DOHH2 (cell line): ENCODE measurements at regions not wholly inside any gene's neighbourhood (a gene's known extent, or its start where the extent isn't known, plus 50 kb on each side); places are given as distances from the start of the nearest gene placed in this dataset.

ENCODE experiments used
- H3F3A ChIP-seq: fragments of 200-600 bp; sonication (generic), shearing (Covaris generic); 2 replicates; pipeline ENCODE4 v1.6.0; 2016; ENCODE audit warnings: antibody characterized with exemption, mild to moderate bottlenecking; ENCODE audit not compliant: control insufficient read depth, insufficient read depth
- H3K27ac ChIP-seq: fragments of 200-600 bp; sonication (generic); 2 replicates; pipeline ENCODE4 v1.5.1; 2014; ENCODE audit warnings: low read depth, mild to moderate bottlenecking, low read length, moderate library complexity
- H3K27me3 ChIP-seq: fragments of 200-600 bp; sonication (generic); 2 replicates; pipeline ENCODE4 v1.6.1; 2014; ENCODE audit warnings: mild to moderate bottlenecking, low read length, mixed read lengths; ENCODE audit not compliant: control insufficient read depth
- H3K36me3 ChIP-seq: fragments of 200-600 bp; sonication (generic); 2 replicates; pipeline ENCODE4 v1.6.1; 2014; ENCODE audit warnings: mild to moderate bottlenecking, low read length, moderate library complexity, mixed read lengths; ENCODE audit not compliant: control insufficient read depth
- H3K4me1 ChIP-seq: fragments of 200-600 bp; sonication (generic); 2 replicates; pipeline ENCODE4 v1.6.1; 2014; ENCODE audit warnings: mild to moderate bottlenecking, low read length, mixed read lengths; ENCODE audit not compliant: control insufficient read depth
- H3K4me2 ChIP-seq: fragments of 200-600 bp; sonication (generic); 2 replicates; pipeline ENCODE4 v1.6.0; 2014; ENCODE audit warnings: mild to moderate bottlenecking, low read length, moderate library complexity
- H3K4me3 ChIP-seq: fragments of 200-600 bp; sonication (generic); 2 replicates; pipeline ENCODE4 v1.5.1; 2014; ENCODE audit warnings: mild to moderate bottlenecking, low read length, mixed read lengths
- H3K79me2 ChIP-seq: fragments of 200-600 bp; sonication (generic); 2 replicates; pipeline ENCODE4 v1.6.1; 2014; ENCODE audit warnings: mild to moderate bottlenecking, low read length, mixed read lengths; ENCODE audit not compliant: control insufficient read depth
- H3K9me2 ChIP-seq: fragments of 200-600 bp; sonication (generic); replicated peaks from 2 replicates; pipeline ENCODE4 v1.6.1; 2014; ENCODE audit warnings: mild to moderate bottlenecking, low read length, mixed read lengths; ENCODE audit not compliant: control insufficient read depth
- H3K9me3 ChIP-seq: fragments of 200-600 bp; sonication (generic); 2 replicates; pipeline ENCODE4 v1.6.1; 2014; ENCODE audit warnings: antibody characterized with exemption, low read length, mixed read lengths; ENCODE audit not compliant: control insufficient read depth, insufficient read depth
- H4K20me1 ChIP-seq: fragments of 200-600 bp; sonication (generic); 2 replicates; pipeline ENCODE4 v1.6.0; 2014; ENCODE audit warnings: low read depth, mild to moderate bottlenecking, antibody characterized with exemption, low read length, moderate library complexity; ENCODE audit not compliant: control insufficient read depth, insufficient read depth
- CTCF ChIP-seq: fragments of 200-600 bp; sonication (generic); IDR thresholded peaks from one replicate; pipeline ENCODE4 v1.5.1; 2014; ENCODE audit warnings: antibody characterized with exemption, mild to moderate bottlenecking, low read depth, low read length; ENCODE audit not compliant: poor library complexity, severe bottlenecking
- EZH2phosphoT487 ChIP-seq: fragments of 200-600 bp; sonication (generic); IDR thresholded peaks from 2 replicates; pipeline ENCODE4 v1.6.1; 2017; ENCODE audit warnings: borderline replicate concordance, mild to moderate bottlenecking, antibody characterized with exemption, low read length, moderate library complexity, mixed read lengths

- H3K27ac ChIP-seq = no peak overlapping the region
- H3K4me3 ChIP-seq = no peak overlapping the region
- no peaks in the 10 kb centered on the region for H3K9me3 ChIP-seq
- H3K27me3 ChIP-seq = no peaks in the 10 kb centered on the region
- H3K4me2 ChIP-seq = no peak overlapping the region
- no peaks in the 10 kb centered on the region for H4K20me1 ChIP-seq
- H3K79me2 ChIP-seq = no peaks in the 10 kb centered on the region
- no peak for TF ChIP-seq CTCF
- TF ChIP-seq EZH2phosphoT487 = no peak
- no peaks in the 10 kb centered on the region for H3K9me2 ChIP-seq
- H3F3A ChIP-seq = no peaks in the 10 kb centered on the region
- no peaks in the 10 kb centered on the region for H3K36me3 ChIP-seq
- no peaks in the 10 kb centered on the region for H3K4me1 ChIP-seq
Measured at GRCh38 chr1:164086832-164087231, 472.2 kb upstream of the PBX1 start.

GRCh38 chr1:164087906-164088453, 471.0 kb upstream of the PBX1 start:
- H4K20me1 ChIP-seq = no peaks in the 10 kb centered on the region
- no peak overlapping the region for H3K4me3 ChIP-seq
- H3K79me2 ChIP-seq = no peaks in the 10 kb centered on the region
- no peaks in the 10 kb centered on the region for H3F3A ChIP-seq
- no peaks in the 10 kb centered on the region for H3K9me2 ChIP-seq
- no peaks in the 10 kb centered on the region for H3K27me3 ChIP-seq
- no peaks in the 10 kb centered on the region for H3K36me3 ChIP-seq
- no peak for TF ChIP-seq CTCF
- TF ChIP-seq EZH2phosphoT487 = no peak
- H3K9me3 ChIP-seq = peaks cover 5% of the 10 kb centered on the region; the same call in 1 of the 2 replicates
- no peaks in the 10 kb centered on the region for H3K4me1 ChIP-seq
- no peak overlapping the region for H3K4me2 ChIP-seq
- H3K27ac ChIP-seq = no peak overlapping the region

- Histone ChIP-seq H4K20me1 (no peaks in the 10 kb centered on the region), H3K4me3 (no peak overlapping the region)
Measured at GRCh38 chr1:164092603-164093353, 466.2 kb upstream of the PBX1 start.

More at GRCh38 chr1:164092603-164093353, 466.2 kb upstream of the PBX1 start:
- H3K9me3 ChIP-seq = peaks cover 12% of the 10 kb centered on the region; the same call in 1 of the 2 replicates
- no peaks in the 10 kb centered on the region for H3F3A ChIP-seq
- H3K27me3 ChIP-seq = no peaks in the 10 kb centered on the region
- H3K4me2 ChIP-seq = no peak overlapping the region
- TF ChIP-seq EZH2phosphoT487 (no peak), CTCF (peak; percentile 61)
- H3K9me2 ChIP-seq = no peaks in the 10 kb centered on the region
- no peaks in the 10 kb centered on the region for H3K36me3 ChIP-seq
- no peaks in the 10 kb centered on the region for H3K4me1 ChIP-seq
- H3K27ac ChIP-seq = no peak overlapping the region
- no peaks in the 10 kb centered on the region for H3K79me2 ChIP-seq
